Smooth muscle cell (in vitro differentiated cells): ENCODE measurements at regions not wholly inside any gene's neighbourhood (a gene's known extent, or its start where the extent isn't known, plus 50 kb on each side); places are given as distances from the start of the nearest gene placed in this dataset.

Experiments
- DNase-seq: peaks from one replicate; lab custom pipeline; 2025; ENCODE audit not compliant: unreplicated experiment; lab: John Stamatoyannopoulos, UW
- H2AFZ ChIP-seq: fragments of 200-600 bp; sonication (generic); 2 replicates; pipeline ENCODE4 v1.6.0; 2016; ENCODE audit warnings: antibody characterized with exemption, low read depth, mild to moderate bottlenecking
- H3F3A ChIP-seq: fragments of 200-600 bp; sonication (generic); 2 replicates; pipeline ENCODE4 v1.6.0; 2017; ENCODE audit warnings: antibody characterized with exemption, low read depth
- H3K27ac ChIP-seq: fragments of 200-600 bp; sonication (generic); 2 replicates; pipeline ENCODE4 v1.5.1; 2016; ENCODE audit warnings: low read depth, mild to moderate bottlenecking
- H3K27me3 ChIP-seq: fragments of 200-600 bp; sonication (generic); 2 replicates; pipeline ENCODE4 v1.6.1; 2016; ENCODE audit warnings: low read depth, mild to moderate bottlenecking
- H3K36me3 ChIP-seq: fragments of 200-600 bp; sonication (generic); 2 replicates; pipeline ENCODE4 v1.5.1; 2016; ENCODE audit warnings: low read depth
- H3K4me1 ChIP-seq: fragments of 200-600 bp; sonication (generic); 2 replicates; pipeline ENCODE4 v1.5.1; 2016; ENCODE audit warnings: low read depth
- H3K4me2 ChIP-seq: fragments of 200-600 bp; sonication (generic); 2 replicates; pipeline ENCODE4 v1.6.0; 2016; ENCODE audit warnings: mild to moderate bottlenecking
- H3K4me3 ChIP-seq: fragments of 200-600 bp; sonication (generic); 2 replicates; pipeline ENCODE4 v1.5.1; 2016; ENCODE audit warnings: mild to moderate bottlenecking
- H3K79me2 ChIP-seq: fragments of 200-600 bp; sonication (generic); 2 replicates; pipeline ENCODE4 v1.6.0; 2016; ENCODE audit warnings: low read depth, mild to moderate bottlenecking
- H3K9ac ChIP-seq: fragments of 200-600 bp; sonication (generic); 2 replicates; pipeline ENCODE4 v1.6.0; 2016; ENCODE audit warnings: low read depth
- H3K9me3 ChIP-seq: fragments of 200-600 bp; sonication (generic); replicated peaks from 2 replicates; pipeline ENCODE4 v1.5.1; 2016; ENCODE audit warnings: low read depth
- H4K20me1 ChIP-seq: fragments of 200-600 bp; sonication (generic); 2 replicates; pipeline ENCODE4 v1.6.0; 2016; ENCODE audit warnings: low read depth
- WGBS: methylation state at CpG from one replicate; pipeline ENCODE4 v1.1.7; 2016; ENCODE audit warnings: low lambda C conversion rate; 5-methylcytosine and 5-hydroxymethylcytosine counted together
- TF ChIP-seq, protein P1 (sequence below): fragments of 200-600 bp; sonication (generic); IDR thresholded peaks from 2 replicates; pipeline ENCODE4 v1.5.1; 2017; ENCODE audit warnings: borderline replicate concordance, mild to moderate bottlenecking, antibody characterized with exemption; ENCODE audit not compliant: insufficient read depth, poor library complexity, severe bottlenecking

DNA sequence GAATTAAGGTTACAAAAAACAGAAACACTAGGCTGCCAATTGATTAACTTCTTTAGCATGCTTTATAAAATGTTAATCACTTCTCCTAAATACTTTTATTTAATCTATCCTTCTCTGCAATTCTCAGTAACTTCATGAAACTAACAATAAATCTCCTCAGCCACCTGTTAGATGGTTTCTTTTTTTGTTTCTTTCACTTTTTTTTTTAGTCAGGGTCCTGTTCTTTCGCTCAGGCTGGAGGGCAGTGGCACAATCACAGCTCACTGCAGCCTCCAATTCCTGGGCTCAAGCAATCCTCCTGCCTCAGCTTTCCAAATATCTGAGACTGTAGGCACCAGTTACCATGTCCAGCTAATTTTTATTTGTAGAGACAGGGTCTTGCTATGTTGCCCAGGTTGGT, 213.4 kb upstream of the STK17B start:
- no peaks in the 10 kb centered on the region for H4K20me1 ChIP-seq
- DNase-seq = no peak
- H3K9ac ChIP-seq = no peak overlapping the region
- no peak overlapping the region for H3K4me3 ChIP-seq
- no peaks in the 10 kb centered on the region for H3K79me2 ChIP-seq
- H3K36me3 ChIP-seq = no peaks in the 10 kb centered on the region
- no peak overlapping the region for H3K4me2 ChIP-seq
- TF ChIP-seq, protein P1, sequence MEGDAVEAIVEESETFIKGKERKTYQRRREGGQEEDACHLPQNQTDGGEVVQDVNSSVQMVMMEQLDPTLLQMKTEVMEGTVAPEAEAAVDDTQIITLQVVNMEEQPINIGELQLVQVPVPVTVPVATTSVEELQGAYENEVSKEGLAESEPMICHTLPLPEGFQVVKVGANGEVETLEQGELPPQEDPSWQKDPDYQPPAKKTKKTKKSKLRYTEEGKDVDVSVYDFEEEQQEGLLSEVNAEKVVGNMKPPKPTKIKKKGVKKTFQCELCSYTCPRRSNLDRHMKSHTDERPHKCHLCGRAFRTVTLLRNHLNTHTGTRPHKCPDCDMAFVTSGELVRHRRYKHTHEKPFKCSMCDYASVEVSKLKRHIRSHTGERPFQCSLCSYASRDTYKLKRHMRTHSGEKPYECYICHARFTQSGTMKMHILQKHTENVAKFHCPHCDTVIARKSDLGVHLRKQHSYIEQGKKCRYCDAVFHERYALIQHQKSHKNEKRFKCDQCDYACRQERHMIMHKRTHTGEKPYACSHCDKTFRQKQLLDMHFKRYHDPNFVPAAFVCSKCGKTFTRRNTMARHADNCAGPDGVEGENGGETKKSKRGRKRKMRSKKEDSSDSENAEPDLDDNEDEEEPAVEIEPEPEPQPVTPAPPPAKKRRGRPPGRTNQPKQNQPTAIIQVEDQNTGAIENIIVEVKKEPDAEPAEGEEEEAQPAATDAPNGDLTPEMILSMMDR = no peak
- H3F3A ChIP-seq = no peaks in the 10 kb centered on the region
- no peaks in the 10 kb centered on the region for H3K27me3 ChIP-seq
- WGBS = 93% methylated on average over 1 of the region's 1 CpG
- H3K9me3 ChIP-seq = no peaks in the 10 kb centered on the region
- H3K27ac ChIP-seq = no peak overlapping the region
- H2AFZ ChIP-seq = no peak overlapping the region
- no peaks in the 10 kb centered on the region for H3K4me1 ChIP-seq

DNA sequence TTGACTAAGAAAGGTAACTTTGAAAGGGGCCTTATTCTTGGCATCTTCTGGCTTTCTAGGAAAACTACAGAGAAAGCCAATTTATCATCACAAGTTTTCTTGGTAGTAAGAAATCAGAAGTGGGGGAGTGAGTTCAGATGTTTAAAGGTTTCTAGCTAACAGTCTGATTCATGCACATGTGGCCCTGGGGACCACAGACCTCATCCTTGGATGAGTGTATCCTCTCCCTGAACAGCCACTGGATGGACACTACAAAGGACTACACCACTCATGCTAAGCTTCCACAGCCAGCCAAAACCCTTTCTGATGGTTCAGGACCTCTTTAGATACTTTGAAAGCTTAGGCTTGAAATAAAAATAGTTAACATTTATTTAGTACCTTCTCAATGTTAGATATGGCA, 218.3 kb upstream of the STK17B start:
- H3K9ac ChIP-seq = no peak overlapping the region
- H3K27me3 ChIP-seq = no peaks in the 10 kb centered on the region
- no peak overlapping the region for H3K27ac ChIP-seq
- DNase-seq = no peak
- H3K9me3 ChIP-seq = no peaks in the 10 kb centered on the region
- no peak overlapping the region for H2AFZ ChIP-seq
- H3K4me2 ChIP-seq = no peak overlapping the region
- H3K4me3 ChIP-seq = no peak overlapping the region
- no peaks in the 10 kb centered on the region for H3F3A ChIP-seq
- H3K4me1 ChIP-seq = no peaks in the 10 kb centered on the region
- H3K36me3 ChIP-seq = no peaks in the 10 kb centered on the region
- TF ChIP-seq, protein P1 = no peak
- no peaks in the 10 kb centered on the region for H4K20me1 ChIP-seq
- no peaks in the 10 kb centered on the region for H3K79me2 ChIP-seq

DNA sequence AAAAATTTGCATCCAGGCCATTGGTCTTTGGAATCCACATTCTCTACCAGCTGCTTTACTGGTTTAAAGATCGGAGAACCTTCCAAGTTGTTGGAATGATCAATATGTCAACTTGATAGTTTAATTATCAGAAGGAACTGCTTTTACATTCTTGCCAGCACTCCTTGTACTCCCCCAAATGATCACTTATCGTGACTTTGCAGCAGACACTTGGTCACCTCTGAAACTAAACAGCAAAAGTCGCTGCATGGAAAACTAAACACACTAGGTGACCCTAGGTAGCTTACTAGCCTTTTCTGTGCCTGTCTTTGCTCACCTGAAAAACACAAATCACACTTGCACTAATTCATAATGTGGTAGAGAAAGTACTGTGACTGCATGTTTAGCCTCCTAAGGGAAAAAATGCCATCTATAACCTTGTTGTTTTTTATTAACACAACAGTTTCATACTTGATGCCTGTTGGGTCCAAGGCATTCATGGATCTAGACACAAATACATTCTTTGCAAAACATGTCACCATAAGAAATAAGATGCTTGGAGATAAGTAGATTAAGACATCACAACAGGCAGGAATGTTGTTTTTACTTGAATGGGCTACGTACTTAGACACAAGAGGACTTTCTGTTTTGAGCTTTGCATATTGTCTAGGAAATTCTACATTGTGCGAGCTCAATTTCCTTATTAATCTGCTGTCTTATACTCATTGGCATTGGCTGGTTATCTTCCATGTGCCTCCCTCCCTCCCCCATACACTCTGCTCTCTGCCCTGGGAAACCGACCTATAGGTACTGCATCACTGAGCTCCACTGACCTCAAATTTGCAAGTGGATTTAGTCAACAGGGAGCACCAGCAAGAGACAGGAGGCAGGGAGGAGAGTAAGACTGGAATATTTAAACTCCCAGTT, 219.1 kb upstream of the STK17B start:
- Histone ChIP-seq H3K79me2 (no peaks in the 10 kb centered on the region), H3K36me3 (no peaks in the 10 kb centered on the region), H3K4me1 (no peaks in the 10 kb centered on the region), H3K4me3 (no peak overlapping the region), H3K27ac (no peak overlapping the region), H3K9ac (no peak overlapping the region), H4K20me1 (no peaks in the 10 kb centered on the region), H3K9me3 (no peaks in the 10 kb centered on the region), H2AFZ (no peak overlapping the region), H3K4me2 (no peak overlapping the region), H3F3A (no peaks in the 10 kb centered on the region), H3K27me3 (no peaks in the 10 kb centered on the region)
- 89% methylated on average over 6 of the region's 6 CpGs for WGBS
- TF ChIP-seq, protein P1 = no peak
- no peak for DNase-seq

DNA sequence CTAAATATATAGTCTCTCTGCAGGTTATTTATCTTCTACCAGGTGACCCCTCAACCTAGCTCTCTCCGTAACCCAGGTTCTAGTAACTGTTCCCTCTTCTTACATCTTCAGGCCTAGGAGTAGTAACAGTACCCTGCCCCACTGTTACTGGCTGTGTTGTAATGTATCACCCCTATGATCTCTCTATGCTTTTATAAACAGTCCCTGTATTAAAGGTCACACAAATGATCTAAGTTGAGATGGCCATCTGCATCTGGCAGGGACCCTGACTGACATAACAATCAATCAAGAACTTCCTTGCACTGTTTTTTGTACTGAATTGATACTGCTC, 219.7 kb upstream of the STK17B start:
- H3K27ac ChIP-seq = no peak overlapping the region
- H3K4me3 ChIP-seq = no peak overlapping the region
- no peaks in the 10 kb centered on the region for H3F3A ChIP-seq
- no peaks in the 10 kb centered on the region for H3K79me2 ChIP-seq
- no peaks in the 10 kb centered on the region for H3K4me1 ChIP-seq
- H4K20me1 ChIP-seq = no peaks in the 10 kb centered on the region
- WGBS = 92% methylated on average over 1 of the region's 1 CpG
- H2AFZ ChIP-seq = no peak overlapping the region
- H3K9me3 ChIP-seq = no peaks in the 10 kb centered on the region
- H3K27me3 ChIP-seq = no peaks in the 10 kb centered on the region
- H3K36me3 ChIP-seq = no peaks in the 10 kb centered on the region
- H3K4me2 ChIP-seq = no peak overlapping the region
- TF ChIP-seq, protein P1 = no peak
- no peak overlapping the region for H3K9ac ChIP-seq
- DNase-seq = no peak
